Epithelial cell of prostate (primary cell): ENCODE measurements at regions not wholly inside any gene's neighbourhood (a gene's known extent, or its start where the extent isn't known, plus 50 kb on each side); places are given as distances from the start of the nearest gene placed in this dataset.

Source experiments
- DNase-seq: peaks from one replicate; pipeline ENCODE4 v3.0.0-alpha.2; 2011; ENCODE audit warnings: low read depth, low spot score
- H3K27ac ChIP-seq: fragments of 450-650 bp; 2 replicates; pipeline ENCODE4 v1.5.1; 2017; ENCODE audit warnings: mild to moderate bottlenecking

DNA sequence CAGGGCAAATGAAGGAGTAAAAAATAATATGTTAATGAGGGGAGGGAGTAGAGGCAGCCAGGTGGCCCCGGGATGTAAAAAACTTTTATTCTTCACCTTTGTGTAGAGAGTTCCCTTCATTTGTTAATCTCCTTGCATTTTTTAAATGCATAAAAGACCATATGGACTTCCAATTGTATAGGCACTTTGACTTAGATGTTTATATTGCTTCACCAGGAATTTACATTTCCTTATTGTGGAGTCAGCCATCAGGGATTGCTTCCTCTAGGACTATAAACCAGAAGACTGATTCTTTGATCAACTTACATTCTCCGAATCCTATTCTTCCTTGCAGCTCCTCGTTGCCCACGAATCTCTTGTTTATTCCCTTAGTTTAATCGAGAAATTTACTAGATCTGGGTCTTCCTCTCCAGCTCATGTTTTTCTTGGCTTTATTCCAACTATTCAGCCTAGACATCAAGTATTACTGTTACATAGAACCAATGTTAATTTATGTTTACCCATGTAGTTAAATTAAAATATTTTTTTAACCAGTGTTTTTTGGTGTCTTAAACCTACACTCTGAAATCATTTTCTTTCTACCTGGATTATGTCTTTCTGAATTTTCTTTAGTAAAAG, 1187.0 kb upstream of the SLC10A2 start:
- no peak overlapping the region for H3K27ac ChIP-seq
- DNase-seq: no peak

DNA sequence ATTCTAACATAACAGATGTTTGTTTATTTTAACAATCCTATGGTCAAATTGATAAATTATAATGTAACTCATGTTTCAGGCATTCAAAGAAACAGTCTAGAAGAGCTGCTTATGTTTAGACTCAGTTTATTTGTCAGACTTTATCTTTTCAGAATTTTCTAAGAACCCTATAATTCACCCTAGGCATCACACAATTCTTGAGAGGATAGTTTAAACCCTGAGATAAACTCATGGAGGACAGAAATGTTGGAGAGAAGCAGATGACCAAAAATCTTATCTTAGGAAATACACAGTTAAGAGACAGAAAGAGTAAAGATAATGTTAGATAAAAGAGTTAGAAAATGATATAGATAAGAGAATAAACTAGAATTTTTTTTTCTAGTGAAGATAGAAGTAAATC, 1185.7 kb upstream of the SLC10A2 start:
- H3K27ac ChIP-seq: no peak overlapping the region
- DNase-seq: no peak

DNA sequence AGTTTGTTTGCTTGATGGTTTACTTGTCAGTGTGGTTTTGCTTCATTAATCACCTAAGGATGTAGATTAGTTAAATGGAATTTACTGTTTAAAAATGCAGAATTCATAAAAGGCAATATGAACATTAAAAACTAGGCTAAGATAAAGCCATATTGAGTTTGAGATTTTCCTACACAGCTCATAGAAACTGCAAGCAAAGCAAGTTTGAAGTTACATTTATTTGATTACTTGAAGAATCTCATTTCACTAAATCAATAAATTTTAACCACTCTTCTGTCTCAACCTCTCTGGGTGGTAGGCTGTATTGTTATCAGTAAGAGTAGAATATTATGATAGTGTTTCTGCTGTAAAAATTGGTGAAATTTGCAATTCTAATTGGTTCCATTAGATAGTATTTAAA, 1180.7 kb upstream of the SLC10A2 start:
- H3K27ac ChIP-seq: no peak overlapping the region
- no peak for DNase-seq

DNA sequence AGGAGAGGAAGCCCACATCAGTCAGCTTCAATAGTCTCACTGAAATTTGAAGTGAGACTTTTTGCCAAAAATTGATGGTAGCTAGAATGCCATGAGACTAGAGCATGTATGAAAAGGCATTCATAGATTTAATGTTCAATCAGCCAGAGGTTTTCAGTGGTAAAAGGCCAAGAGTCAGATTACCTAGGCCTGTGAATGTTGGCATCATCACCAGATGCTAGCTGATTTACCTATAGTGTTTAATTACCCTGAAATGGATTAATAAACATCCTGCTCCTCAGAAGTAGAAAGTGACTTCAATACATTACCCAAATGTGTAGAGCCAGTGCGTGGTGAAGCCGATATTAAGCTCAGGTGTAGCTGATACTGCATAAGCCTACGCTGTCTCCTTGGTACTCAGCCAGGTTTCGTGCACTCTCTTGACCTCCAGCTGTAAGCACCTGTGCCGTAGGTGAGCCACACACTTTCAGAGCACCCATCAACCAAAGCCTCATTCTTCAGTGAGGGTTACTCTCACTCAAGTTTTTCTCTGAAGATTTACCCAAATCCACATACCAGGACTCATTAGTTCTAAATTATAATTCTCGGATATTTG, 1140.3 kb upstream of the SLC10A2 start:
- DNase-seq: no peak
- H3K27ac ChIP-seq: no peak overlapping the region

DNA sequence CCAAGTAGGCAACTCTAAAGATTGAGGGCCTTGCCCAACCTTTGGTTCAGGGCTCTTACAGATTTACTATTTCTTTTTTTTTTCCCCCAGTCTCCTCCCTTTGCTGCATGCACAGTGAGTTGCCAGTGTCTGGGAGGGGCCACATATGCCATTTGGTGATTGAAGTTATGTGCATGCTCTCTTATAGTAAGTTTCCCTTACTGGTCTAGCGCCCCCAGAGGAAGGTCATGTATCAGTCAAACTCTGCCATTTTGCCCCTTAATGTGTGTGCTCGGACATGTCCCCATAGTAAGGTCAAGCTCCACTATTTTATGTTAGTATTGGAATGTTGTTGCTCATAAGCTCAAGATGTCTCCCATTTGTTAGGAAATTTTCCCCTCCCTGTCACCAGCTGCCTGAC, 1138.0 kb upstream of the SLC10A2 start:
- H3K27ac ChIP-seq: no peak overlapping the region
- no peak for DNase-seq

DNA sequence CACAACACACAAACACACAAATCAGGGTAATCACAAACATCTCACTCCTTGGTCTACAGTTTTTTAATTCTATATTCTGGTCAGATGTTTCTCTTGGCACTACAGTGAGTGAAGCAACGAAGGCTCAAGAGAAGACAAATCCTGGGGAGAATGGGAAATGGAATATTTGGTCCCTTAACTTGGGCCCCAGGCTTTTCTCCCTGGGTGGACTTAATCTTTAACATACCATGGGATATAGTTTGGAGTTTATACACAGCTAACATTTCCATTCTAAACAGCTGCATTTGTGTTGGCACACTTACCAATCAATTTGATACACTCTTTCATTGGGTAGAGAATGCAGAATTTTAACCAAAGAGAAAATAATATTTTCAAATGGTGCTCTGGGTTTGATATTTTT, 1132.6 kb upstream of the SLC10A2 start:
- no peak overlapping the region for H3K27ac ChIP-seq
- DNase-seq: no peak

DNA sequence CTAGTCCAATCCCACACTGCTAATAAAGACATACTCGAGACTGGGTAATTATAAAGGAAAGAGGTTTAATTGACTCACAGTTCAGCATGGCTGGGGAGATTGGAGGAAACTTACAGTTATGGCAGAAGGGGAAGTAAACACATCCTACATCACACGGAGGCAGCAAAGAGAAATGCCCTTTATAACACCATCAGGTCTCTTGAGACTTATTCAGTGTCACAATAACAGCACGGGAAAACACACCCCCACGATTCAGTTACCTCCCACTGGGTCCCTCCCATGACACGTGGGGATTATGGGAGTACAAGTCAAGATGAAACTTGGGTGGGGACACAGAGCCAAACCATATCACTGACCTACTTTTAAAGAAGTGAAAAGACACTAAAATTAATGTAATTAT, 1130.4 kb upstream of the SLC10A2 start:
- DNase-seq: no peak
- no peak overlapping the region for H3K27ac ChIP-seq

DNA sequence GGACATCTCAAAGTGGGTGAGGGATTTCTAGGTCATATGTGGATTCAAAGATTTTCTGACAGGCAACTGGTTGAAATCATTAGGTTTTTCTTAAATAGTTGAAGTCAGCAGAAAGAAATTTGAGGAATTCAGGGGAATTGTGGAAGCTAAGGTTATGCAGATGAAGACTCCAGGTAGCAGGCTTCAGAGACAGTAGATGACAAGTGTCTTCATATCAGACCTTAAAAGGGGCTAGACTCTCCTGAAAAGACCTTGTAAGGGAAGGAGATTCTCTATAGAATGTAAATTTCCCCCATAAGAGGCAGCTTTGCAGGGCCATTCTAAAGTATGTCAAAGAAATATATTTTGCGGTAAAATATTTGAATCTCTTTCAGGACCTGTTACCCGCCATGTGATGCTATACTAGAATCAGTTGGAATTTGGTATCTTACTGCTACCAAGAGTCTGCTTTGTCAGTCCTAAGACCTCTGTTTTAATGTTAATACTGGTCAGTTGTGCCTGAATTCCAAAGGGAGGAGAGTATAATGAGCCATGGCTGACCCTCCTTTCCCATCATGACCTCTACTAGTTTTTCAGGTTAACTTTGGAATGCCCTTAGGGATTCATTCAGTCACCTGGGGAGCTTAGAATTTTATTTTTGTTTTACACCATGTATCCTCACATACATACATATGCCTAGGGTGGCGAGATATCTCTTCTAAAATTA, 1115.5 kb upstream of the SLC10A2 start:
- DNase-seq: no peak
- no peak overlapping the region for H3K27ac ChIP-seq

DNA sequence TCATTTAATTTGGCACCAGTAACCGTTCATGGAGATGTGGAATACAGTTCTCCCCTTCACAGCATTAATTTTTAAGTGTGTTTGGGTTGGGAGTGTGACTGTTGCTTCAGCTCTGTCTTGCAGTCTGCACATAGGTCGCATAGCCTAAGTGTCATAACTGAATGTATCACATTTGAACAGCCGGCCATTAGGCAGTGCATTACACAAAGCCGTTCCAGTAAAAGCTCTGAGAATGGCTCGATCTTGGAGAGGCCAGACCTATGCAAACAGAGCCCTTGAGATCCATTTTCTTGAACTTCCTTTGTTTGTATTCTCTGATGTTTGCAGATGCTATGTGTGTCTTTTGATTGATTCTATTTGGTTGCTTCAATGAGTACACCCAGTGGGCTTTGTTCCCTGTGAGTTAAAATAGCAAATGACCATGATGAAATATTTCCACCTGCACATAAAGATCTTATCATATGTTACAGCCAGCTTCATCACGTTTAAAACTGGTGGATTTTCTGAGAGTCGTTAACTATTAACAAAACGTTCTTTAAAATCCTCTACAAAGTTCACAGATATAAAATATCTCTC, 1104.9 kb upstream of the SLC10A2 start:
- DNase-seq: no peak
- no peak overlapping the region for H3K27ac ChIP-seq

DNA sequence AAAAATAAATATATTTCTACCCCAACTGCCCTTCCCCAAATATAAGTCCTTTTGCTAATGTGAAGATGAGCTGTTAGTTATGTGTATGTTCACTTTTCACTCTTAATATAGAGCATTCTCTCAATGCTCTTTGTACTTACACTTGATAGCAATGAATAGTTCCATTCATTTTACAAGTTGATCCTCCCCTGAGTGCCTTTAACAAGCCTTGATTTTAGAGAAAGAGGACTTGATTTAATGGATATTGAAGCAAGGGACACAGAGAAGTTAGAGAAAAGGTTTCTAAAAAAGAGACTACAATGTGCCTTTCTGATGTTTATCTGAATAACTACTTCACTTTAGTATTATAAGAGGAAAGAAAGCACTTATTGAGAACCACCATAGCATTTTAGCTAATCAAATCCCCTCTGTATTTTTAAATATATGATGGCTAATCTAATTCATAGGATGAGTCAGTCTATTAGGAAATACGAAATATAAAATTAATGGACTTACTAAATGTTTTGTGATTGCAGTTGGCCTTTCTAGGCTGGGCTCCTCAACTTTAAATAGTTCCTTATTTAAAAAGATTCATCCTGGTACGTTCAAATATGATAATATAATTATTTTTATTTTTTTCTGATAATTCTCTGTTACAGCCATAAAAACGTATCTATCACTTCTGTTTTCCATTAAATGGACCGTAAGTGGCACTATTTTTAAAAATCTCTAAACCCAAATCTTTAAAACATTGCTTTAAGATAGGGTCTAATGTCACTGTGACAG, 1097.8 kb upstream of the SLC10A2 start:
- no peak overlapping the region for H3K27ac ChIP-seq
- no peak for DNase-seq

DNA sequence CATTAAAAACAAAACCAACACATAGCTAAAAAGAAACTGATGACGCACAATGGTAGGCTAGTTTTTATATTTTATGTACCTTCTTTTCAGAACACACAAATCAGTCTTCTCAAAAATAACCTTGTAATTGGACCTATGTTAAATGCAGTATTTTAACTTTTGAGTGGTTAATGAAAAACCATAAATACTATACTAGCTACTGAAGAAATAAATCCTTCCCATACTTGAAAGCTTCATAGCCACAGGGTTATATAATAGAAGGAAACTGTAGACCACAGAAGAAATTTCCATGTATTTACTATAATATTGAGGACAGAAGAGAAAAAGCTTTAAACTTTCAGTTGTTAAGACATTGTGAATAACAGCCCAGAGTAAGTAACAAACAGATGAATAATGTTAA, 1094.3 kb upstream of the SLC10A2 start:
- H3K27ac ChIP-seq: no peak overlapping the region
- DNase-seq: no peak

DNA sequence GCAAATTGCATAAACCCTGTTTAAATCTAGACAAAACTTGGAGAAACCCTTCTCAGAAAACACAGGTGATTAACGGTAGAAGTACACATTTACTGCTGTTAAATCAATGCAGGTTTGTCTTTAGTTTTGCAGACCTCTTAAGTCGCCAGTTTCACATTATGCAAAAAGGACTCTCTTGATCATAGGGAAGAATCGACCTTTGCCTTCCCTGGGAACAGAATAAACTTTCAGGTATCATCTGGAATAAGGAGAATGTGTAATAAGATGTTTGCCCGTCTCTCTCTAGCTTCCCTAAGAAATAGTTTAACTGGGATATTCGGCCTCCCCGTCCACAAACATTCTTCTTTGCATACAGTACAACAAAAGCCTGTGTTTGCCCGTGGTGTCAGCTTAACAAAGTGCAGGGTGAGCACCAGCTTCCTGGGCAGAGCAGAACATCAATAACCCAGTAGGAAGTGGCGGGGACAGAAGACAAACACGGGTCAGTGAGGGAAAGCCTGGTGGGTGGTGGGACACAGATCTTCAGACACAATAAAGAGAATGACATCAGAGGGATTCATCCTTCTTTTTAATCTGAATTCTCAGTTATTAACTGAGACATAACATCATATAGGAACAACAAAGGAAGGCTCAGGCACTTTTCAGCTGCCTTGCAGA, 1077.7 kb upstream of the SLC10A2 start:
- no peak for DNase-seq
- H3K27ac ChIP-seq: no peak overlapping the region

DNA sequence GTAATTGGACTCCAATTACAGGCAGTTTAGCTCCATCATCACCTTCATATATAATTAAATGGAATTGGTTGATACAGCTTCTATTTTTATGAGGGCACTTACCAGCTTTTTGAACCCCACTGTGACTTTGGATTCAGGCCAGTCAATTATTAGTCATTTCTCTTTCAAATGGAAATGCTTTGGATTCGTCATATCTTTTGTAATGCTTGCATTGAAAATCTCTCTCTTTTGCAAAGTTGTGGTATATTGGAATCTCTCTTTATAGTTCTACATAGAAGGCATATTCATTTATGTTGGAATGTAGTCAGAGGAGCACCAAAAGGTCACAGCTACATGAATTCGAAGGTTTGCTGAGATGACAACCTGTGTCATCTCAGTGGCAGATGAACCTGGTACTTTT, 1074.3 kb upstream of the SLC10A2 start:
- no peak for DNase-seq
- H3K27ac ChIP-seq: no peak overlapping the region

DNA sequence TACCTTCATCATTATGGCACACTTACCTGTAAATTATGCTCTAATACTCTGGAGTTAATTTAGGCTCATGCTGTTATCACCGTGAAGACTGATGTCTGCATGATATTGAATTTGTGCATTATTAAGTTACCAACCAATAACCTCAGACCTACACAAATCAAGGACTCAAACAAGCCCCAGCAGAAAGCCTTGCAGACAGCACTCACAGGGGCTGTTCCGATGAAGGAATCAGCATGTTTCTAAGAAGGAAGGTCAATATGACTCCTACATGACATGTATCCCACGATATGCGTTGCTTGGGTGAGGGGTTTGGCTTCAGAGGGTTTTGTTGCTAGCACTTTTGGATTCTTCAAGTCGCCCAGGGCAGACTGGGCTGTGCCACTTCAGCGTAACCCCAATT, 1071.2 kb upstream of the SLC10A2 start:
- DNase-seq: no peak
- no peak overlapping the region for H3K27ac ChIP-seq

DNA sequence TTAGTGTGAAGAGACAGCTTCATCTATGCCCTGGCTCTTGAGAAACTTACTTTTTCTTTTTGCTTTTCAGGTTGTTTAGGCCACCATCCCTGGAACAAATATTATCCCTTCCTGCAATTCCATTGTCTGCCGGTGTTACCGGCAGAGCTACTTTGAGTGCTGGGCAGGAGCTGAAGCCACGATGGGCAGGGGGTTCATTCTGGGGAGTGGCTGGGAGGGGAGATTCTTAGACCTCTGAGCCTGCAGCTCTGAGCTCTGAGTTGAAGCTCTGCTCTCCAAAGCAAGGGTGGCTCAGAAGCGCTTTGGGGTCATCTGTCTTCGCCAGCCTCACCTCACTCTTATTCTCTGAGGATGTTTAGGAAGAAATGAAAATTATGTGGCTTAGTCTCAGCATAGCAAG, 1066.6 kb upstream of the SLC10A2 start:
- H3K27ac ChIP-seq: no peak overlapping the region
- no peak for DNase-seq

DNA sequence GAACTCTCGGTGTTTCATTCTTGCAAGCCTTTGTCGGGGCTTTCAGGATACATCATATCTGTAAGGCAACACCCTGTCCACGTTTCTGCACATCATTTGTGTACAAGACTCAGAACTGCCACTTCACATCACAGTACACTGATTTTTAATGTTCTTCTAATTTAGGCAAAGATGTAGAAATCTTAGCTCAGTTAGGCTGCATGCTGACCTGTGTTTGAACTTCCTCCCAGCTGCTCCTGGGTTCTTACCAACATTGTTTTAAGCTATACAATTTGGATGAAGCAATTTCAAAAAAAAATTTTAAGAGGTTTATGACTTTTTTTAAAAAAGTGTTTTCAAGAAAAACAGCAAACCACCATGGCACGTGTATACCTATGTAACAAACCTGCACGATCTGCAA, 1047.9 kb upstream of the SLC10A2 start:
- H3K27ac ChIP-seq: no peak overlapping the region
- no peak for DNase-seq

DNA sequence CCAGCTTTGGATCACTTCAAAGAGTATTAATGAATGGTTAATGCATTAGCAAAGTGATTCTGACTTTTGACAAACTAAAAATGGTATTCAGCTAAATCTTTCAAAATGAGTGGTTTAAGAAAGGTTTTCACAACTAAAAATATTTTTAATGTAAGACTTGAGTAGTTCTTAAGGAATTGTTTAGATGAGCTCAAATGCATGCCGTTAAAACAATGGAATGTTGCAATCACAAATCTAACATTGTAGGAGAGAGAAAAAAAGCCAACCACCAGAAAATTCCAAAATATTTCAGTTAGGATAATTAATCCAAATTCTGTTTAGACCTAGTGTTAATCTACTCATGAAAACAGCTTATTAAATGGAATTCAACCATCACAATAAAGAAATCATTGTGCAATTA, 1044.8 kb upstream of the SLC10A2 start:
- no peak for DNase-seq
- no peak overlapping the region for H3K27ac ChIP-seq

DNA sequence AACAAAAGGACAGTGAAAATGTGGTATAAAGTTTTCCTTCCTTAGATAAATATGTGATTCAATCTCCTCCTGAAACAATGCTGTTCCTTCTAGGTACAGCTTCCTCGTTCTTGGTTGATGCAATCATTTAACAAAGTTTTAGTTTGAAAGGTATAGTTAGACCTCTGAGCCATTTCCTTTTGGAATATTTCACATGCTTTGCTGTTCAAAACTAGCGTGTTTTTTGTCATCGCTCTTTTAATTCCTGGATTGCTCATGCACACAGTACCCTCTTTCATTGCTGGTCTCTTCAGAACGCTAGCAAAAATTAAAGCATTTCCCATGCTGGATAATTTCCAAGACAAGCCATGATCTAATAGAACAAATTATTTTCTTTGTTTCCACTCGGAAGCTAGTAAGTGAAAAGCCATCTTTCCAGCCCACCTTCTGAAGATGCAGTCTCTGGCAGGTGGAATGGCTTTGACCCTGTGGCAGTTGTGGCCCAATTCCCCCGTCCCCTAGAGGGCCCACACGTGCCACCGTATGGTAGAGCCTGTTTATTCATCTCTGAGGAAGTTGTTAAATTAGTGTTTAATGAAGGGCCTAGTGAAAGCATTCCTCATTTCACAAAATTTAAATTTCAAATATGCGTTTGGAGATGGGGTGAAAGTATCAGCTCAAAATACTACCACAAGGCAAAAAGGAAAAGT, 1040.6 kb upstream of the SLC10A2 start:
- peak overlapping the region; percentile 85 for H3K27ac ChIP-seq
- peak; percentile 45 for DNase-seq

DNA sequence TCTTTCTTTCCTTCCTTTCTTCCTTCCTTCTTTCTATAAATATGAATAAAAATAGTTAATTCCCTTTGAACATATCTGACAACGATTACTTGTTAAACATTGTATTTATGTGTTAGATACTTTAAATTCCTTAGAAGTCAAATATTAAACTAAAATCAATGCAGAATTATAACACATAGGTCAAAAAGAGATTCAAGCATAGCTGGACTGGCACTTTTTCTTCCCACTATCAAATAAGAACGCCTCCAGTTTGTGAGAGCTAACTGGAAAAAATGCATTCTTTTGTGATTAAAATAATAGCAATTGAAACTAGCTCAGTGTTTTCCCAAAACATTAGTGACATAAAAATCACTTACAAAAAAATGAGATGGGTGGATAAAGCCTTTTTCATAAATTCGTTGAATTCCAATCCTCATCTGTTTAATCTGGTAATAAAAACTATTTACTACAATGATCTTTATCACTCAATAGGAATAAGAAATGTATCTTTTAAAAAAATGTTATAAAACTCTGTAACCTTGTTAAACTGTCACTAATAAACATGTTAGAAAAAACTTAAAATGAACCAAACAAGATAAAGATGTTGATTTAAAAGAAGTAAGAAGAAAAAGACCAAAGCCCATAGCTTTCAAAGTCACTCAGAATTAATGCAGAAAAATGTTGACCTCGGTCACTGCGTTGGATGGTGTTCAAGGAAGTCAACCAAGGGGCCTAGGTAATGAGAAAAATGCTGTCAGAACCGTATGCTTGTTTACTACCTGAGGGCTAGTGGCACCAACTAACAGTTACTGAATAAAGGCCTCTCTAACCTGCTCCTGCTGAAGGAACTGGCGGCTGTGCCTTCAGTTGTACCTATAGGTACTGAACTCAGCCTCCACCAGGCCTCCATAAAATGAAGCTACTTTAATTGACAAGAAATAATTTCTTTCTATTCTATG, 1039.5 kb upstream of the SLC10A2 start:
- no peak for DNase-seq
- H3K27ac ChIP-seq: peak overlapping the region; percentile 85
